ENCODE measurements at regions not wholly inside any gene's neighbourhood (a gene's known extent, or its start where the extent isn't known, plus 50 kb on each side); places are given as distances from the start of the nearest gene placed in this dataset.

GRCh38 chr3:23041918-23042696 is 161.0 kb upstream of the UBE2E2 start:
- no peaks in the 10 kb centered on the region for H3K27me3 Mint-ChIP-seq
- ChIA-PET POLR2A (no interaction called here), CTCF (no interaction called here)
- H3K36me3 Mint-ChIP-seq (ENCODE audit: low read depth): no peaks in the 10 kb centered on the region
- no peak overlapping the region for H3K27ac Mint-ChIP-seq
- H3K9me3 ChIP-seq (ENCODE audit: control insufficient read depth in 1 of 2, insufficient read depth in 1 of 2, low read length in 2 of 2): peaks cover 0 to 4% of the 10 kb centered on the region in 2 experiments
- ATAC-seq (ENCODE audit: poor library complexity): no peak
- no peak overlapping the region for H3K4me3 ChIP-seq (ENCODE audit: low read length)
- H3K4me1 Mint-ChIP-seq (ENCODE audit: low read depth): no peaks in the 10 kb centered on the region
- TF ChIP-seq CTCF (IDR thresholded peaks at IDR 0.05): no peak
- H3K27ac ChIP-seq (ENCODE audit: low read depth in 1 of 2, low read length in 2 of 2): no peak overlapping the region
- peaks cover 13% of the 10 kb centered on the region for H3K9me3 Mint-ChIP-seq
- no peaks in the 10 kb centered on the region for H3K27me3 ChIP-seq (ENCODE audit: control insufficient read depth in 1 of 2, insufficient read depth in 2 of 2, low read length in 2 of 2)
- DNase-seq: no peak
- H3K4me3 Mint-ChIP-seq: no peak overlapping the region
- H3K36me3 ChIP-seq (ENCODE audit: insufficient read depth, low read length): no peaks in the 10 kb centered on the region
- no peaks in the 10 kb centered on the region for H3K4me1 ChIP-seq (ENCODE audit: insufficient read depth, low read length)
- intact Hi-C loops (cut with DNase I, micrococcal nuclease): no loop called here

DNA sequence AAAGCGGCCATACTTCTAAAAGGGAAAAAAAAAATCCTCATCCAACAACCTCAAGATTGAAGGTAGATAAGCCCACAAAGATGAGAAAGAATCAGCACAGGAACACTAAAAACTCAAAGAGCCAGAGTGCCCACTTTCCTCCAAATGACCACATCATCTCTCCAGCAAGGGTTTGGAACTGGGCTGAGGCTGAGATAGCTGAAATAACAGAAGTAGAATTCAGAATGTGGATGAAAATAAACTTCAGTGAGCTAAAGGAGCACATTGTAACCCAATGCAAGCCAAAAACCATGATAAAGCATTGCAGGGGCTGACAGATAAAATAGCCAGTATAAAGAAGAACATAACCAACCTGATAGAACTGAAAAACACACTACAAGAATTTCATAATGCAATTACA is 158.7 kb upstream of the UBE2E2 start:
- H3K9me3 ChIP-seq (ENCODE audit: control insufficient read depth in 1 of 2, insufficient read depth in 1 of 2, low read length in 2 of 2): peaks cover 0 to 4% of the 10 kb centered on the region in 2 experiments
- ATAC-seq (ENCODE audit: poor library complexity): no peak
- intact Hi-C loops (cut with DNase I, micrococcal nuclease): no loop called here

GRCh38 chr3:23046536-23046935 is 156.6 kb upstream of the UBE2E2 start:
- no peaks in the 10 kb centered on the region for H3K27me3 Mint-ChIP-seq
- H3K4me1 Mint-ChIP-seq (ENCODE audit: low read depth): no peaks in the 10 kb centered on the region
- H3K36me3 Mint-ChIP-seq (ENCODE audit: low read depth): no peaks in the 10 kb centered on the region
- Histone ChIP-seq H3K4me3 (ENCODE audit: low read length) (no peak overlapping the region), H3K27me3 (ENCODE audit: control insufficient read depth in 1 of 2, insufficient read depth in 2 of 2, low read length in 2 of 2) (no peaks in the 10 kb centered on the region), H3K27ac (ENCODE audit: low read depth in 1 of 2, low read length in 2 of 2) (no peak overlapping the region), H3K9me3 (ENCODE audit: control insufficient read depth in 1 of 2, insufficient read depth in 1 of 2, low read length in 2 of 2) (peaks cover 0 to 4% of the 10 kb centered on the region in 2 experiments), H3K36me3 (ENCODE audit: insufficient read depth, low read length) (no peaks in the 10 kb centered on the region), H3K4me1 (ENCODE audit: insufficient read depth, low read length) (no peaks in the 10 kb centered on the region)
- ChIA-PET CTCF (no interaction called here), POLR2A (no interaction called here)
- intact Hi-C loops (cut with DNase I, micrococcal nuclease): no loop called here
- no peak overlapping the region for H3K27ac Mint-ChIP-seq
- ATAC-seq (ENCODE audit: poor library complexity): no peak
- DNase-seq: no peak
- H3K4me3 Mint-ChIP-seq: no peak overlapping the region
- H3K9me3 Mint-ChIP-seq: peaks cover 20% of the 10 kb centered on the region
- TF ChIP-seq CTCF (IDR thresholded peaks at IDR 0.05): no peak

More for the DNA sequence above, 158.7 kb upstream of the UBE2E2 start:
- Mint-ChIP-seq H3K36me3 (ENCODE audit: low read depth) (no peaks in the 10 kb centered on the region), H3K27ac (no peak overlapping the region), H3K9me3 (peaks cover 20% of the 10 kb centered on the region), H3K27me3 (no peaks in the 10 kb centered on the region), H3K4me1 (ENCODE audit: low read depth) (no peaks in the 10 kb centered on the region), H3K4me3 (no peak overlapping the region)
- POLR2A ChIA-PET: no interaction called here
- TF ChIP-seq CTCF (IDR thresholded peaks at IDR 0.05): no peak
- Histone ChIP-seq H3K36me3 (ENCODE audit: insufficient read depth, low read length) (no peaks in the 10 kb centered on the region), H3K27me3 (ENCODE audit: control insufficient read depth in 1 of 2, insufficient read depth in 2 of 2, low read length in 2 of 2) (no peaks in the 10 kb centered on the region), H3K27ac (ENCODE audit: low read depth in 1 of 2, low read length in 2 of 2) (no peak overlapping the region), H3K4me1 (ENCODE audit: insufficient read depth, low read length) (no peaks in the 10 kb centered on the region), H3K4me3 (ENCODE audit: low read length) (no peak overlapping the region)
- DNase-seq: no peak
- CTCF ChIA-PET: no interaction called here

Measured in CD4-positive, alpha-beta T cell (primary cell).